Activated CD8-positive, alpha-beta T cell treated with anti-CD3 and anti-CD28 coated beads for 36 hours (primary cell): ENCODE measurements at regions not wholly inside any gene's neighbourhood (a gene's known extent, or its start where the extent isn't known, plus 50 kb on each side); places are given as distances from the start of the nearest gene placed in this dataset.

Experiments used
- ATAC-seq: fragments of 200-7000 bp; cut with Tn5 transposase; one replicate; pipeline ENCODE4 v1.10.0; 2021; ENCODE audit warnings: mild to moderate bottlenecking, moderate library complexity
- CTCF ChIA-PET: fragments of 350-600 bp; sonication (Branson Sonifier 250); formaldehyde crosslinking; loops from one replicate; lab custom pipeline; 2021; ENCODE audit warnings: antibody characterized with exemption; lab: Charles Lee
- POLR2A ChIA-PET: fragments of 350-600 bp; sonication (Branson Sonifier 250); formaldehyde crosslinking; loops from one replicate; lab custom pipeline; 2021; ENCODE audit warnings: antibody characterized with exemption; lab: Charles Lee
- DNase-seq: peaks from one replicate; pipeline ENCODE4 v3.0.0-alpha.2; 2020
- H3K27ac Mint-ChIP-seq: one replicate; pipeline ENCODE4 v1.8.0; 2021; ENCODE audit warnings: mild to moderate bottlenecking, mixed read lengths
- H3K27me3 Mint-ChIP-seq: one replicate; pipeline ENCODE4 v1.8.0; 2021; ENCODE audit warnings: mixed read lengths
- H3K36me3 Mint-ChIP-seq: one replicate; pipeline ENCODE4 v1.8.0; 2021; ENCODE audit warnings: low read depth, mixed read lengths
- H3K4me1 Mint-ChIP-seq: one replicate; pipeline ENCODE4 v1.8.0; 2021; ENCODE audit warnings: low read depth, mixed read lengths
- H3K4me3 Mint-ChIP-seq: one replicate; pipeline ENCODE4 v1.8.0; 2021; ENCODE audit warnings: mild to moderate bottlenecking, moderate library complexity, mixed read lengths
- H3K9me3 Mint-ChIP-seq: one replicate; pipeline ENCODE4 v1.8.0; 2021; ENCODE audit warnings: mixed read lengths
- CTCF ChIP-seq: fragments of 200-600 bp; IDR thresholded peaks from one replicate; pipeline ENCODE4 v1.8.0; 2022; ENCODE audit warnings: antibody characterized with exemption, mild to moderate bottlenecking
- intact Hi-C: fragments of 100-400 bp; cut with micrococcal nuclease; formaldehyde crosslinking; loops from one replicate; pipeline ENCODE4 v1.10.0; 2022

DNA sequence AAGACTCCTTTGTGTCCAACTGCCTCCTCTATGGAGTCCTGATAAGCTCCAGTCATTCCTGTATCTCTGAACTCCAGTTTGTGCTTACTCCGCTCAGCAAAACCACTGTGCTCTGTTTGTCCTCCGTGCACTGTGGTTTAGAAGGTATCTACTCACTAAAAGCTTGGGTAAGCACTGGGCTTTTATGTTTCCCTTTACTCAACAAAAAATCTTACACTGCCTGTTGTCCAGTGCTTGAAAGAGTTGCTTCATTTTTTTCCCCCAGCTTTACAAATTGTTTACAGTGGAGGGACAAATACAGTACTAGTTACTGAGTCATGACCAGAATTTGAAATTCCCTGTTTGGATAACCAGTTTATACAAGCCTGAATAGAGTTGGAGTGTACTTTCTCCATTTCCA lies 545.3 kb upstream of the FAT1 start:
- no peak for TF ChIP-seq CTCF
- Mint-ChIP-seq H3K27ac (no peak overlapping the region), H3K27me3 (no peaks in the 10 kb centered on the region), H3K36me3 (no peaks in the 10 kb centered on the region), H3K4me3 (no peak overlapping the region), H3K9me3 (peaks cover 2% of the 10 kb centered on the region), H3K4me1 (no peaks in the 10 kb centered on the region)
- ATAC-seq (no peak), DNase-seq (no peak)
- POLR2A ChIA-PET = no interaction called here
- CTCF ChIA-PET = no interaction called here
- intact Hi-C loops = no loop called here

- intact Hi-C loops = no loop called here
- no peak overlapping the region for H3K27ac Mint-ChIP-seq
- TF ChIP-seq CTCF = no peak
- DNase-seq (no peak), ATAC-seq (no peak)
- CTCF ChIA-PET = no interaction called here
- H3K36me3 Mint-ChIP-seq = no peaks in the 10 kb centered on the region
- no peaks in the 10 kb centered on the region for H3K27me3 Mint-ChIP-seq
- no peak overlapping the region for H3K4me3 Mint-ChIP-seq
- POLR2A ChIA-PET = no interaction called here
- H3K4me1 Mint-ChIP-seq = no peaks in the 10 kb centered on the region
- H3K9me3 Mint-ChIP-seq = peaks cover 2% of the 10 kb centered on the region
These were observed 546.5 kb upstream of the FAT1 start for GRCh38 chr4:187270154-187270553.

- ATAC-seq (no peak), DNase-seq (no peak)
- H3K27me3 Mint-ChIP-seq = no peaks in the 10 kb centered on the region
- H3K4me3 Mint-ChIP-seq = no peak overlapping the region
- no peak overlapping the region for H3K27ac Mint-ChIP-seq
- no peaks in the 10 kb centered on the region for H3K36me3 Mint-ChIP-seq
- intact Hi-C loops = no loop called here
- POLR2A ChIA-PET = no interaction called here
- H3K4me1 Mint-ChIP-seq = no peaks in the 10 kb centered on the region
- CTCF ChIA-PET = no interaction called here
- no peak for TF ChIP-seq CTCF
- peaks cover under 1% of the 10 kb centered on the region for H3K9me3 Mint-ChIP-seq
These were observed 548.2 kb upstream of the FAT1 start for GRCh38 chr4:187271848-187272247.

GRCh38 chr4:187274153-187274552 lies 550.5 kb upstream of the FAT1 start:
- TF ChIP-seq CTCF = no peak
- ChIA-PET POLR2A (no interaction called here), CTCF (no interaction called here)
- H3K9me3 Mint-ChIP-seq = no peaks in the 10 kb centered on the region
- no peak for ATAC-seq
- no peaks in the 10 kb centered on the region for H3K4me1 Mint-ChIP-seq
- no peak overlapping the region for H3K27ac Mint-ChIP-seq
- H3K36me3 Mint-ChIP-seq = no peaks in the 10 kb centered on the region
- H3K27me3 Mint-ChIP-seq = no peaks in the 10 kb centered on the region
- no peak overlapping the region for H3K4me3 Mint-ChIP-seq
- no peak for DNase-seq
- intact Hi-C loops = no loop called here

DNA sequence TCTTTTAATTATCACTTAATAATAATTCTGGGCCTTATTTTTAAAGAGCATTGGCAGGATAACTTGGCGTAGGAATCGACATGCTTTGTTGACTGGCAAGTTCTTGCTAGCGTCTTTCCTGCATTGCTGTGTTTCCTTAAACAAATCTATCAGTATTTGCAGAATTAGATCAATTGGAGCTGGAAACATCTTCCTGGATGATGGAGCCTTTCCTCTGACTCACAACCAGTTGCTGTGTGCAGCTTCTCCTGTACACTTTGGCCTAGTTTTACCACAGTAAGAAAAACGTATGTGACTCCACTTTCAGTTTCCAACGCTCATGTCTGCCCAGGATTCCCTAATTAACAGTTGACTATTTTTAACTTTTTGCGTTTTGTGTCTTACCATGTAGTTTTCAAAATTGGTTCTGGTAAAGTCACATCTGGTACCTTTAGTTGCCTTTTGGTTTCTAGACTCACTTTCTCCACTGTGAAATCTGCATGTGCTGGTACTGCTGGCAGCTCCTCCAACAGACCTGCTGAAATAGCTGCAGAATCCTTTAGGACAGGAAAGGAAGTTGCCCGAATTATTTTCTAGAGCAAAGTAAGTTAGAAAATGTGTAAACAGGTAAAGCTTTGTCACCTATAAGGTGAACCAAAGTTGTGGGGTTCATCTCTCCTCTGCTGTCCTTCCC lies 553.2 kb upstream of the FAT1 start:
- TF ChIP-seq CTCF = no peak
- ChIA-PET POLR2A (interaction anchor here (0.6 kb wide), 1 partner anchor 306 kb away, joined by 3 read pairs; no protein-coding TSS in a partner anchor), CTCF (no interaction called here)
- H3K9me3 Mint-ChIP-seq = peaks cover 5% of the 10 kb centered on the region
- no peaks in the 10 kb centered on the region for H3K4me1 Mint-ChIP-seq
- intact Hi-C loops = no loop called here
- H3K27me3 Mint-ChIP-seq = no peaks in the 10 kb centered on the region
- H3K36me3 Mint-ChIP-seq = no peaks in the 10 kb centered on the region
- DNase-seq (no peak), ATAC-seq (no peak)
- no peak overlapping the region for H3K4me3 Mint-ChIP-seq
- H3K27ac Mint-ChIP-seq = no peak overlapping the region
